ENCODE measurements at regions not wholly inside any gene's neighbourhood (a gene's known extent, or its start where the extent isn't known, plus 50 kb on each side); places are given as distances from the start of the nearest gene placed in this dataset.

DNA sequence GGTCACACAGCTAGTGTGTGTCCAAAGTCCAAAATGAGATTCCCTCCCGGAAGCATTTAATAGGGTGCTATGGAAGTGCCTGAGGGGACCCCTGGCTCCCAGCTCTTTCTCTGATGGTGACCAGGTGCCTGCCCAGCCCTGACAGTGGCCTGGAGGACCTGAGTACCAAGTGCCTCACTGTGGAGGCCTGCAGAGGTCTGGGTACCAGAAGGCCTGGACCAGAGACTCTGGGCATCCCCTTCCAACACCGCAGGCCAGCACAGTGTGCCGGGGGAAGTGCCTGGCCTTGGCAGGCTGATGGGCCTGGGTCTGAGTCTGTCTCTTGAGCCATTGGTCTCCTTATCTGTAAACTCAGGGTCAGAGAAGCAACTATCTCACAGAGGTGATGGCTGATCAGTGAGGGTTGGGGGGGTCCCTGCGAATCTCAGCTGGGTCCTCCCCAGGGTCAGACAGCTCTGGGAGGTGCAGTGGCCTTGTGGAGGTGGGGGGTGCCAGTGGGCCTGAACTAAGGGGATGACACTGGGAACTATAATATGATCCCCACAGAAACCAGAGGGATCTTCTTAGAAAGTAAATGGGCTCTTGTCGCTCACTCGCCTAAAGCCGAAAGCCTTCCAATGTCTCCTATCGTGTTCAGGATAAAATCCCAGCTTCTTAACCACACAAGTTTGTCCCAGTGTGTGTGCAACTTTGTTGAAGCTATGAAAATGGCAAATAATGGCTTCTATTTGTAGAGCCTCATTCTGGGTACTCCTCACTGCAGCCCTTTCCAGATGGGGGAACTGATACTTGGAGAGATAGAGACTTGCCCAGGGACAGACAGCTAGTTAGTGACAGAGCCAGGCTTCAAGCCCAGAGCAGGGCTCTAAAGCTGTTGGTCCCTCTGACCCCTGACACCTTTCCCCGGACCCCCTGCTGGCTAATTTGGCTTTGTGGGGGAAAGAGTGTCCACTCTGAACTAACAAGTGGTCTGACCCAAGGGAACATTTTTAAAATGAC, 225.1 kb downstream of the TFCP2L1 start:
- 100% methylated on average over 4 of the region's 9 CpGs for WGBS (ENCODE audit: insufficient coverage)
- POLR2A ChIA-PET = no interaction called here
- H3K9ac ChIP-seq (ENCODE audit: low read length) = no peak overlapping the region
- no peaks in the 10 kb centered on the region for H3K79me2 ChIP-seq (ENCODE audit: control insufficient read depth, insufficient read depth, low read length)
- CTCF ChIA-PET = interaction anchor here (1.6 kb wide), 1 partner anchor 25 kb away, joined by 5 read pairs; no protein-coding TSS in a partner anchor
- no peak overlapping the region for H3K27ac Mint-ChIP-seq
- H3K9me3 Mint-ChIP-seq (ENCODE audit: insufficient read depth) = no peaks in the 10 kb centered on the region
- intact Hi-C loops (cut with micrococcal nuclease) = no loop called here
- H3K4me3 Mint-ChIP-seq = no peak overlapping the region
- no peaks in the 10 kb centered on the region for H4K20me1 ChIP-seq (ENCODE audit: control insufficient read depth, insufficient read depth, low read length, poor library complexity, severe bottlenecking)
- no peak overlapping the region for H3K4me3 ChIP-seq (ENCODE audit: control extremely low read depth in 1 of 5, extremely low read depth in 1 of 5, insufficient read depth in 1 of 5, low read depth in 2 of 5, low read length in 4 of 5)
- peaks cover 0 to 4% (median 0%) of the 10 kb centered on the region in 3 donors for H3K9me3 ChIP-seq (ENCODE audit: control extremely low read depth in 1 of 3, control insufficient read depth in 2 of 3, insufficient read depth in 1 of 3, low read length in 2 of 3)
- no peak overlapping the region for H2AFZ ChIP-seq (ENCODE audit: insufficient read depth, low read depth, low read length, poor library complexity, severe bottlenecking)
- ATAC-seq (ENCODE audit: low read depth) = no peak
- no peaks in the 10 kb centered on the region for H3K4me1 ChIP-seq (ENCODE audit: control insufficient read depth in 2 of 2, insufficient read depth in 2 of 2, low read length in 2 of 2)
- no peaks in the 10 kb centered on the region for H3K36me3 ChIP-seq (replicated peaks in 1 of 2; ENCODE audit: control extremely low read depth in 1 of 2, control insufficient read depth in 1 of 2, extremely low read depth in 1 of 2, insufficient read depth in 2 of 2, low read length in 1 of 2)
- H3K4me1 Mint-ChIP-seq = no peaks in the 10 kb centered on the region
- no peak for DNase-seq
- no peak overlapping the region for H3K27ac ChIP-seq (ENCODE audit: low read length in 2 of 2)
- H3K4me2 ChIP-seq (replicated peaks; ENCODE audit: low read depth, low read length, poor library complexity, severe bottlenecking) = no peak overlapping the region
- H3K27me3 Mint-ChIP-seq = peaks cover 8% of the 10 kb centered on the region
- TF ChIP-seq, protein P1, sequence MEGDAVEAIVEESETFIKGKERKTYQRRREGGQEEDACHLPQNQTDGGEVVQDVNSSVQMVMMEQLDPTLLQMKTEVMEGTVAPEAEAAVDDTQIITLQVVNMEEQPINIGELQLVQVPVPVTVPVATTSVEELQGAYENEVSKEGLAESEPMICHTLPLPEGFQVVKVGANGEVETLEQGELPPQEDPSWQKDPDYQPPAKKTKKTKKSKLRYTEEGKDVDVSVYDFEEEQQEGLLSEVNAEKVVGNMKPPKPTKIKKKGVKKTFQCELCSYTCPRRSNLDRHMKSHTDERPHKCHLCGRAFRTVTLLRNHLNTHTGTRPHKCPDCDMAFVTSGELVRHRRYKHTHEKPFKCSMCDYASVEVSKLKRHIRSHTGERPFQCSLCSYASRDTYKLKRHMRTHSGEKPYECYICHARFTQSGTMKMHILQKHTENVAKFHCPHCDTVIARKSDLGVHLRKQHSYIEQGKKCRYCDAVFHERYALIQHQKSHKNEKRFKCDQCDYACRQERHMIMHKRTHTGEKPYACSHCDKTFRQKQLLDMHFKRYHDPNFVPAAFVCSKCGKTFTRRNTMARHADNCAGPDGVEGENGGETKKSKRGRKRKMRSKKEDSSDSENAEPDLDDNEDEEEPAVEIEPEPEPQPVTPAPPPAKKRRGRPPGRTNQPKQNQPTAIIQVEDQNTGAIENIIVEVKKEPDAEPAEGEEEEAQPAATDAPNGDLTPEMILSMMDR (IDR thresholded peaks at IDR 0.05) = no peak
- H3K27me3 ChIP-seq (replicated peaks in 1 of 4; ENCODE audit: control extremely low read depth in 1 of 4, control insufficient read depth in 3 of 4, insufficient read depth in 4 of 4, low read length in 3 of 4) = no peaks in the 10 kb centered on the region

DNA sequence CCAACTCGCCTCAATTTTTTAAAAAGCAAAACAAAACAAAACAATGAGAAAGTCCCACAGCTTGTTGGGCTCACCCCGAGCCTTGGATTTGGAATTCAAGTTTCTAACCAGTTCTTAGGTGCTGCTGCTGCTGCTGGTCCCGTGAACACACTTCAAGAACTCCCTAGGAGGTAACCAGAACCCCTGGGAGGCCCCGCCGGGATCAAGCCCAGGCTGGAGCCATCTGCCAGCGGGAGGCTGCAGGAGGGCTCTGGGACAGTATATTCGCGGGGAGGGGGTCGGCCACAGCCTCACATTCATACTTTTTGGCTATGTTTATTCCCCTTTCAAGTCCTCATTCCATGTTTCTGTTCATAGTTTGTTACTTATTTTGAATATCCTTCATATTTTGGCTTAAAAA, 223.4 kb downstream of the TFCP2L1 start:
- Histone ChIP-seq H3K79me2 (ENCODE audit: control insufficient read depth, insufficient read depth, low read length) (no peaks in the 10 kb centered on the region), H4K20me1 (ENCODE audit: control insufficient read depth, insufficient read depth, low read length, poor library complexity, severe bottlenecking) (no peaks in the 10 kb centered on the region), H3K4me3 (ENCODE audit: control extremely low read depth in 1 of 5, extremely low read depth in 1 of 5, insufficient read depth in 1 of 5, low read depth in 2 of 5, low read length in 4 of 5) (no peak overlapping the region), H3K4me1 (ENCODE audit: control insufficient read depth in 2 of 2, insufficient read depth in 2 of 2, low read length in 2 of 2) (no peaks in the 10 kb centered on the region), H3K36me3 (replicated peaks in 1 of 2; ENCODE audit: control extremely low read depth in 1 of 2, control insufficient read depth in 1 of 2, extremely low read depth in 1 of 2, insufficient read depth in 2 of 2, low read length in 1 of 2) (no peaks in the 10 kb centered on the region), H3K9ac (ENCODE audit: low read length) (no peak overlapping the region), H3K9me3 (ENCODE audit: control extremely low read depth in 1 of 3, control insufficient read depth in 2 of 3, insufficient read depth in 1 of 3, low read length in 2 of 3) (peaks cover 0 to 2% (median 0%) of the 10 kb centered on the region in 3 donors), H2AFZ (ENCODE audit: insufficient read depth, low read depth, low read length, poor library complexity, severe bottlenecking) (no peak overlapping the region), H3K27me3 (replicated peaks in 1 of 4; ENCODE audit: control extremely low read depth in 1 of 4, control insufficient read depth in 3 of 4, insufficient read depth in 4 of 4, low read length in 3 of 4) (no peaks in the 10 kb centered on the region), H3K4me2 (replicated peaks; ENCODE audit: low read depth, low read length, poor library complexity, severe bottlenecking) (no peak overlapping the region), H3K27ac (ENCODE audit: low read length in 2 of 2) (no peak overlapping the region)
- WGBS (ENCODE audit: insufficient coverage) = 84% methylated on average over 5 of the region's 9 CpGs
- Mint-ChIP-seq H3K4me3 (no peak overlapping the region), H3K27ac (no peak overlapping the region), H3K9me3 (ENCODE audit: insufficient read depth) (no peaks in the 10 kb centered on the region), H3K27me3 (peaks cover 8% of the 10 kb centered on the region), H3K4me1 (no peaks in the 10 kb centered on the region)
- DNase-seq (no peak), ATAC-seq (ENCODE audit: low read depth) (no peak)
- CTCF ChIA-PET = no interaction called here
- POLR2A ChIA-PET = no interaction called here
- no peak for TF ChIP-seq EZH2 (IDR thresholded peaks at IDR 0.05; ENCODE audit: borderline replicate concordance, insufficient read depth, low read depth, low read length, poor library complexity, severe bottlenecking)
- TF ChIP-seq, protein P1 (IDR thresholded peaks at IDR 0.05) = no peak
- intact Hi-C loops (cut with micrococcal nuclease) = no loop called here

All from B cell (primary cell).